C4-2B (cell line): ENCODE measurements at regions not wholly inside any gene's neighbourhood (a gene's known extent, or its start where the extent isn't known, plus 50 kb on each side); places are given as distances from the start of the nearest gene placed in this dataset.

ENCODE experiments used
- ZFX ChIP-seq: fragments of 450-650 bp; IDR thresholded peaks from 2 replicates; pipeline ENCODE4 v1.6.1; 2017
- TF ChIP-seq, protein P1 (sequence below): fragments of 450-650 bp; conservative IDR thresholded peaks from 2 replicates; pipeline ENCODE4 v1.5.1; 2017; ENCODE audit warnings: mild to moderate bottlenecking

GRCh38 chr22:22816171-22816514 is 71.5 kb upstream of the IGLL5 start:
- TF ChIP-seq, protein P1, sequence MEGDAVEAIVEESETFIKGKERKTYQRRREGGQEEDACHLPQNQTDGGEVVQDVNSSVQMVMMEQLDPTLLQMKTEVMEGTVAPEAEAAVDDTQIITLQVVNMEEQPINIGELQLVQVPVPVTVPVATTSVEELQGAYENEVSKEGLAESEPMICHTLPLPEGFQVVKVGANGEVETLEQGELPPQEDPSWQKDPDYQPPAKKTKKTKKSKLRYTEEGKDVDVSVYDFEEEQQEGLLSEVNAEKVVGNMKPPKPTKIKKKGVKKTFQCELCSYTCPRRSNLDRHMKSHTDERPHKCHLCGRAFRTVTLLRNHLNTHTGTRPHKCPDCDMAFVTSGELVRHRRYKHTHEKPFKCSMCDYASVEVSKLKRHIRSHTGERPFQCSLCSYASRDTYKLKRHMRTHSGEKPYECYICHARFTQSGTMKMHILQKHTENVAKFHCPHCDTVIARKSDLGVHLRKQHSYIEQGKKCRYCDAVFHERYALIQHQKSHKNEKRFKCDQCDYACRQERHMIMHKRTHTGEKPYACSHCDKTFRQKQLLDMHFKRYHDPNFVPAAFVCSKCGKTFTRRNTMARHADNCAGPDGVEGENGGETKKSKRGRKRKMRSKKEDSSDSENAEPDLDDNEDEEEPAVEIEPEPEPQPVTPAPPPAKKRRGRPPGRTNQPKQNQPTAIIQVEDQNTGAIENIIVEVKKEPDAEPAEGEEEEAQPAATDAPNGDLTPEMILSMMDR, result no peak
- no peak for TF ChIP-seq ZFX
